ENCODE measurements at regions not wholly inside any gene's neighbourhood (a gene's known extent, or its start where the extent isn't known, plus 50 kb on each side); places are given as distances from the start of the nearest gene placed in this dataset. TPM values are rescaled to one million over a fixed set of nuclear protein-coding genes. Genes with fewer than 3 reads are reported as not detected.
"Not testable (repeated sequence)": the region's sequence is repeated elsewhere in the genome, so short reads cannot be mapped to it uniquely, and the experiment has no call there.

- ATAC-seq, result no peak
- CTCF ChIA-PET, result no interaction called here
- DNase-seq, result no peak
- no peaks in the 10 kb centered on the region for H3K36me3 Mint-ChIP-seq
- H3K27ac Mint-ChIP-seq, result no peak overlapping the region
- H3K4me1 Mint-ChIP-seq, result no peaks in the 10 kb centered on the region
- H3K4me3 Mint-ChIP-seq, result no peak overlapping the region
- H3K9me3 Mint-ChIP-seq (ENCODE audit: low read depth), result no peaks in the 10 kb centered on the region
- H3K27me3 Mint-ChIP-seq, result no peaks in the 10 kb centered on the region
Measured at GRCh38 chr11:90321018-90321417, 98.2 kb upstream of the CHORDC1 start.

- CTCF ChIA-PET, result no interaction called here
- Mint-ChIP-seq H3K4me3 (no peak overlapping the region), H3K9me3 (ENCODE audit: low read depth) (no peaks in the 10 kb centered on the region), H3K36me3 (no peaks in the 10 kb centered on the region), H3K27ac (no peak overlapping the region), H3K4me1 (no peaks in the 10 kb centered on the region), H3K27me3 (no peaks in the 10 kb centered on the region)
- DNase-seq (no peak), ATAC-seq (no peak)
Measured at GRCh38 chr11:90318651-90319050, 95.8 kb upstream of the CHORDC1 start.

GRCh38 chr11:90310210-90310609, 87.4 kb upstream of the CHORDC1 start:
- DNase-seq, result no peak
- Mint-ChIP-seq H3K4me3 (no peak overlapping the region), H3K4me1 (no peaks in the 10 kb centered on the region), H3K9me3 (ENCODE audit: low read depth) (no peaks in the 10 kb centered on the region), H3K27me3 (no peaks in the 10 kb centered on the region), H3K27ac (no peak overlapping the region), H3K36me3 (no peaks in the 10 kb centered on the region)
- CTCF ChIA-PET, result no interaction called here
- ATAC-seq, result no peak

- no peak overlapping the region for H3K27ac Mint-ChIP-seq
- no peak overlapping the region for H3K4me3 Mint-ChIP-seq
- ATAC-seq (no peak), DNase-seq (no peak)
- CTCF ChIA-PET, result no interaction called here
- no peaks in the 10 kb centered on the region for H3K9me3 Mint-ChIP-seq (ENCODE audit: low read depth)
- no peaks in the 10 kb centered on the region for H3K36me3 Mint-ChIP-seq
- no peaks in the 10 kb centered on the region for H3K4me1 Mint-ChIP-seq
- H3K27me3 Mint-ChIP-seq, result no peaks in the 10 kb centered on the region
Measured at GRCh38 chr11:90309693-90310092, 86.8 kb upstream of the CHORDC1 start.

GRCh38 chr11:90294526-90294925, 71.7 kb upstream of the CHORDC1 start:
- ATAC-seq (no peak), DNase-seq (no peak)
- H3K4me1 Mint-ChIP-seq, result no peaks in the 10 kb centered on the region
- CTCF ChIA-PET, result no interaction called here
- H3K36me3 Mint-ChIP-seq, result no peaks in the 10 kb centered on the region
- H3K27ac Mint-ChIP-seq, result no peak overlapping the region
- H3K9me3 Mint-ChIP-seq (ENCODE audit: low read depth), result no peaks in the 10 kb centered on the region
- peaks cover 2% of the 10 kb centered on the region for H3K27me3 Mint-ChIP-seq
- H3K4me3 Mint-ChIP-seq, result no peak overlapping the region

- Mint-ChIP-seq H3K27me3 (peaks cover 2% of the 10 kb centered on the region), H3K4me1 (no peaks in the 10 kb centered on the region), H3K36me3 (no peaks in the 10 kb centered on the region), H3K27ac (no peak overlapping the region), H3K4me3 (no peak overlapping the region), H3K9me3 (ENCODE audit: low read depth) (no peaks in the 10 kb centered on the region)
- DNase-seq, result no peak
- CTCF ChIA-PET, result no interaction called here
- ATAC-seq, result no peak
Measured at GRCh38 chr11:90294091-90294490, 71.2 kb upstream of the CHORDC1 start.

GRCh38 chr11:90288212-90288821, 65.5 kb upstream of the CHORDC1 start:
- Mint-ChIP-seq H3K9me3 (ENCODE audit: low read depth) (no peaks in the 10 kb centered on the region), H3K4me1 (no peaks in the 10 kb centered on the region), H3K36me3 (no peaks in the 10 kb centered on the region), H3K27ac (no peak overlapping the region), H3K4me3 (no peak overlapping the region), H3K27me3 (peaks cover 2% of the 10 kb centered on the region)
- no peak for DNase-seq
- CTCF ChIA-PET, result interaction anchor here (1.3 kb wide), 1 partner anchor 46 kb away, joined by 3 read pairs; no protein-coding TSS in a partner anchor
- ATAC-seq, result no peak

GRCh38 chr11:90286640-90287039, 63.8 kb upstream of the CHORDC1 start:
- H3K4me3 Mint-ChIP-seq, result no peak overlapping the region
- no peaks in the 10 kb centered on the region for H3K9me3 Mint-ChIP-seq (ENCODE audit: low read depth)
- H3K27ac Mint-ChIP-seq, result no peak overlapping the region
- H3K4me1 Mint-ChIP-seq, result no peaks in the 10 kb centered on the region
- CTCF ChIA-PET, result interaction anchor here (0.5 kb wide), 1 partner anchor 36 kb away, joined by 4 read pairs; no protein-coding TSS in a partner anchor
- no peak for DNase-seq
- H3K36me3 Mint-ChIP-seq, result no peaks in the 10 kb centered on the region
- ATAC-seq, result no peak
- H3K27me3 Mint-ChIP-seq, result peaks cover 2% of the 10 kb centered on the region

- H3K27me3 Mint-ChIP-seq, result peaks cover 2% of the 10 kb centered on the region
- no peak for ATAC-seq
- no peak overlapping the region for H3K27ac Mint-ChIP-seq
- no peaks in the 10 kb centered on the region for H3K36me3 Mint-ChIP-seq
- H3K4me1 Mint-ChIP-seq, result no peaks in the 10 kb centered on the region
- H3K9me3 Mint-ChIP-seq (ENCODE audit: low read depth), result no peaks in the 10 kb centered on the region
- H3K4me3 Mint-ChIP-seq, result no peak overlapping the region
- CTCF ChIA-PET, result no interaction called here
- DNase-seq, result no peak
Measured at GRCh38 chr11:90284171-90284570, 61.3 kb upstream of the CHORDC1 start.

GRCh38 chr11:90282551-90283071, 59.8 kb upstream of the CHORDC1 start:
- H3K27me3 Mint-ChIP-seq; DNase-seq; H3K36me3 Mint-ChIP-seq; ATAC-seq; H3K4me3 Mint-ChIP-seq; H3K9me3 Mint-ChIP-seq (ENCODE audit: low read depth); H3K4me1 Mint-ChIP-seq; CTCF ChIA-PET; H3K27ac Mint-ChIP-seq: not testable (repeated sequence)

- ATAC-seq (no peak), DNase-seq (no peak)
- Mint-ChIP-seq H3K27ac (no peak overlapping the region), H3K4me3 (no peak overlapping the region), H3K27me3 (peaks cover 2% of the 10 kb centered on the region), H3K4me1 (no peaks in the 10 kb centered on the region), H3K9me3 (ENCODE audit: low read depth) (peaks cover 4% of the 10 kb centered on the region), H3K36me3 (no peaks in the 10 kb centered on the region)
- CTCF ChIA-PET, result no interaction called here
Measured at GRCh38 chr11:90274362-90274761, 51.5 kb upstream of the CHORDC1 start.

Small RNA genes lying in the stretch of these regions (microRNA-seq; reads per million reads assigned to microRNA genes)
- not detected for gene MIR1261
- not detected for gene MIR4490
